GM19467 (cell line): ENCODE measurements at regions not wholly inside any gene's neighbourhood (a gene's known extent, or its start where the extent isn't known, plus 50 kb on each side); places are given as distances from the start of the nearest gene placed in this dataset.
"Not testable (repeated sequence)": the region's sequence is repeated elsewhere in the genome, so short reads cannot be mapped to it uniquely, and the experiment has no call there.

Source experiments
- ATAC-seq: cut with Tn5 transposase; IDR thresholded peaks from one replicate; pipeline ENCODE4 v1.9.1; 2021; ENCODE audit warnings: mild to moderate bottlenecking, moderate library complexity; ENCODE audit not compliant: unreplicated experiment

- no peak for ATAC-seq
Observed at GRCh38 chr9:110112792-110113191, 95.2 kb downstream of the C9orf152 start.

DNA sequence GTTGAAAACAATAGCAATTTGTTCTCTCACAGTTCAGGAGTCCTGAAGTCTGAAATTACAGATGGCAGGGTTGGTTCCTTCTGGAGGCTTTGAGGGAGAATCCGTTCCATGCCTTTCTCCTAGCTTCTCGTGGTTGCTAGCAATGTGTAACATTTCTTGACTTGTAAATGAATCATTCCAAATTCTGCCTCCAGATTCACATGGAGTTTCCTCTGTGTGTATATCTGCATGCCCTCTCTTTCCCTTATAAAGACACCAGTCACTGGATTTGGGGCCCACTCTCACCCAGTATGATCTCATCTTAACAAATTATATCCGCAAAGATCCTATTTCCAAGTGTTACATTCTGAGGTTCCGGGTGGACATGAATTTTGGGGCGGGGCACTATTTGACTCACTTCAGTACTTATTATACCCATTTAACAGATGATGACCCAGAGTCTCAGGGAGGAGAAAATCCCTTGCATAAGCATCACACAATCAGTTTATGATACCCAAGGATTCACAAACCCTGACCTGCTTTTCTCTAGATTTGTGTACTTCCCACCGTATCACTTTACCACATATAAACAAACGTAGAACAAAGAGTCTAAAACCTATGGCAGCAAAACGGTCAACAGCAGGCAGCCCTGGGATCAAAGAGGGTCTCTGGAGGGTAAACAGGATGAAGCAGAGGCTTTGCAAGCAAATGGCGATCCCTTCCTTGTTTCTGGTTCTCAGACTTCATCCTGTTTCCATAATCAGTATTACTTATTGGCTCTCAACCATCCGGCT lies 93.7 kb downstream of the C9orf152 start:
- ATAC-seq: no peak

- ATAC-seq: no peak
Observed at GRCh38 chr9:110114859-110115201, 93.1 kb downstream of the C9orf152 start.

DNA sequence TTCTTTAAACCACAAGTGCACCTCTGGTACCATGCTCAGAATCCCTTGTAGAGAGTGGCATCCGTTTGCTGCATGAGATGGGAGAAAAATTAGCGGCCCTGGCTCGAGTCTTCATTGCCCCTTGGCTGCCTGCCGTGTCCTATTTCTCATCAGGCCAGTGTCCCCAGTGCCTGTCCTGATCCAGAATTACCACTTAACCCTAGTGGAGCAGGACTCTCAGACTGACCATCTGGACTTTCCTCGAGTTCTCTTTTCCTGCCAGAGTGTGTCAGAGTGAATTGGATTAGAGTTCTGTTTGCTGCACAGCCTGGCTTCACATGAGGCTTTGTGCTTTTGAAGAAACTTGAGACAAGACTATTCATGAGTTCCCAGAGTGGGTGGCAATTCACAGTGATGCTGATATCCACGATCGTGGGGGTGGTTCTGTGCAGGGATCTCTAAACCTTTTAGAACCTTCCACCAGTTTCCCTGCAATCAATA lies 92.6 kb downstream of the C9orf152 start:
- ATAC-seq: no peak

- ATAC-seq: no peak
Observed at GRCh38 chr9:110115826-110116542, 92.0 kb downstream of the C9orf152 start.

GRCh38 chr9:110116543-110116885 lies 91.4 kb downstream of the C9orf152 start:
- ATAC-seq: no peak

- ATAC-seq: no peak
Observed at GRCh38 chr9:110121170-110121569, 86.8 kb downstream of the C9orf152 start.

- ATAC-seq: no peak
Observed at GRCh38 chr9:110123341-110124095, 84.4 kb downstream of the C9orf152 start.

GRCh38 chr9:110124439-110124838 lies 83.5 kb downstream of the C9orf152 start:
- no peak for ATAC-seq

- ATAC-seq: no peak
Observed at GRCh38 chr9:110125207-110125751, 82.7 kb downstream of the C9orf152 start.

GRCh38 chr9:110125763-110126351 lies 82.1 kb downstream of the C9orf152 start:
- ATAC-seq: no peak

DNA sequence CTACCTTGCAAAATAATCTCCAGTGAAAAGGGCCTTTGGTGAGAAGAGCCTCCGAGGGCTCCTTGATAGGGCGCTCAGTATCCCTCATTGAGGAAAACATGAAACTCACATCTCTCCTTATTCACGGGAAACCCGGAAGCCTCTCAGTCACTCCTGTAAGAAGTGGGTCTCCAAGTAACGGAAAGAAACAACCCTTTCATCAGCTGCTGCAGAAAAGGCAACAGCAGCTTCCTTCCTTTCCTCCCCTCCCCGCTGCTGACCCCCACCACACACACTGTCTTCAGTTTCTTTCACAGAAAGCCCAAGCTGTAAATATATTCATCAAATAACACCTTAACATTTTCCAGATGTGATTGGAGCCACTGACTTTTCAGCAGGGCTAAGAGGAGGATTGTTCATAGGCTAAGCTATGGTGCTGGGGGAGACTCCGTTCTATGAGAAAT lies 81.4 kb downstream of the C9orf152 start:
- no peak for ATAC-seq

DNA sequence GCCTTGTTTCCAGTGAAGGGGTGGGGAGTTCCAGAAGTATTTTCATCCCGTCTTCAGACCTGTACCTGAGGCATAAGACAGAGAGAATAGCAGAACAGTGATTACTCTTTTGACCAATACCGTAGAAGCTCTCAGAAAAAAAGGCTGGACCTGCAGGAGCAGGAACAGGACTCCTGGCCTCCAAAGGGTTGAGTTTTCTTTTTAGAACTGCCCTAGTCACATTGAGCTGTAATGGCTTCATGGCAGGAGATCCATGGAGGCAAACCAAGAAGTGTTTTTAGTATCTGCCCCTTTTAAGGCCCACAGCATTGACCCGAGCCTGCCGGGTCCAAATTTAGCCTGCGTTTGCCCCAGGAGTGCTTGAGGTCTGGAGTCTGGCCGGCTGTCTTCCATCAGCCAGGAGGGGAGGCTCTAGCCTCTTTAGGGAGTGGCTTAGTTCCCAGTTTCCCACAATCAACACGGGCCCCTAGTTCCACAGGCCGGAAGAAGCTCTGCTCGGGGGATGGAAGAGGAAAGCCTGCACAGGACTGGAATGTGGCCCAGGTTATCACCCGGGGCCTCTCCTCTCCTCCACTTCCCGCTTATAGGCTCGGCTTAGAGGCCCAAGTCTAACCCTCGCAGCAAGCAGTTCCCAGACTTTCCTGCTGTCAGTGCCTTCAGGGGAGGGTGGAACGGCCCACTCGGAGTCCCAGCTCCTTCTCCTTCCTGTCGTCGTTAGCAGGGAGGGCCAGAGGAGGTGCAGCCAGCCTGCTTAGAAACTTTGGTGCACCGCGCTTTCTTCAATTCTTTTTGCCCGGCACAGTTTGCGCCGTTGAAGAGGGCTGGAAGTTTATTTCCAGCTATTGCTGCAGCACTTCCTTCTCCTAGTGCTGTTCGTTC lies 80.7 kb downstream of the C9orf152 start:
- ATAC-seq: no peak

DNA sequence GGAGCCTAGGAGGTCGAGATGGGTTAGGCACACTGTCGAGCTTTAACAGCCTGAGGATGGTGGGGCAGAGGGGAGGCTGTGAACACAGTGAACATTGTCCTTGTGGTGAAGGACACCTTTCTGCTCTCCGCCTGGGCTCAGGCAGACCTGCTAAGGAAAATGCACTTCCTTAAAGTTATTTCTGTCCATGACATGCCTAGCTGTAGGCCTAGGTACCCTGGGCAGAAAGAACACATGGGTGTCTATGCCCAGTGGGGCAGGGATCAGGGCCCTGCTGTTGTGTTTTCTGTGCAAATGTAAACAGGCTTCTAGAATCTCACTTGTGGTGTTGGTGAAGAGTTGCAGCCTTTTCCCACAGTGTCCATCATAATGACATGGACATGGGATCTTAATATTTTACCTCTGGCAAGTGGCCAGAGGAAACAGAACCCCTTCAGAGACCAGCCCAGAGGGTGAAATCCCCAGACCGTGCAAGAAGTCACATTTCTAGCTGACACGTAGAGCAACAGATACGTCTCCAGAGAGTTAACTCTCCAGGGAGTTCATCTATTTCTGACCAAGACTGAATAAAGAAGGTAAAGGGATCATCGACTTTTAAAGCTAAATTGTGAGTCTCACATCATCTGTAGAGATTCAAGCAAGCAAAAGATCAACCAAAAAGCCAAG lies 79.2 kb downstream of the C9orf152 start:
- ATAC-seq: peak; percentile 71

DNA sequence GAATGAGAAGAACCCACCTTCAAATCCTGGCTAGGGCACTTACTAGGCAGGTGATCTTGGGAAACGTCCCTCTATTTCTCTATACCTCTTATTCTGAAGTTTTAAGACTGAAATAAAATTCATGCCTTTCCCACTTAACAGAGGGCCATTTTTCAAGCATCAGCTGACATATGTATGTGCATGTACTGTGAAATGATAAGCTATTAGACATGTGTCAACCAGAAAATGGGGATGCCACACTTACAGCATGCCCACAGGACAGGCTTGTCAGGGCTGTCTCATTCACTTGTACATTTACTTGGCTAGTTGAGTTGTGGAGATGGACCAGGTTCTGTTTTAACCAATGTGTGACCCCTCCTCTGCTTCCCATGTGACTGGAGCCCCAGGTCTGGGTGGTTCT lies 78.5 kb downstream of the C9orf152 start:
- ATAC-seq: no peak

- no peak for ATAC-seq
Observed at GRCh38 chr9:110130211-110130610, 77.7 kb downstream of the C9orf152 start.

DNA sequence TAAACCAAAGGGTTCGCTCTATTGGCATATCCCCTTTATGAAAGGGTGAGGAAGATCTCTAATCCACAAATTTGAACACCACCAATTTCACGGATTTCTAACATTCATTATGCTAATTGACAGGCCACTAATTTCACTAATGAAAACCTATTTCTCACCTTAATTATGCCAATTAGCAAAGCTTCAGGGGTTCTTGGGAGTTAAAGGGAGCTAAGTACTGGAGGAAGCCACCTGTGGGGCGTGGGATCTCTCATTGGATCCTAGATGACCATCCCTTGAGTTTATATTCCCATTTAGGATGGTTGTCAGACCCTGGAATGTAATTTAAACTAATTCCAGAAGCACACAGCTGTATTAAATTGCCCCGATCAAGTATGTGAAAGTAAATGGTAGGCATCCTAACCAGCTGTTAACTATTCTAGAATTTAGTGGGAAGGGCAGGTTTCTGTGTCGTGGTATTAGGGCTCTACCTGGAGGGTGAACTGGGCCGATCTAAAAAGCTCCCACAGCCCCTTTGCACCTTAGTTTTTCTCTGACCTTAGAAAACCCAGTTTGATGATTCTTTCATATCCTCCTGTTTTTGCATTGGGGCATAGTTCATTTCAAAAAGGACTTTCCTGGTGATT lies 77.1 kb downstream of the C9orf152 start:
- no peak for ATAC-seq

DNA sequence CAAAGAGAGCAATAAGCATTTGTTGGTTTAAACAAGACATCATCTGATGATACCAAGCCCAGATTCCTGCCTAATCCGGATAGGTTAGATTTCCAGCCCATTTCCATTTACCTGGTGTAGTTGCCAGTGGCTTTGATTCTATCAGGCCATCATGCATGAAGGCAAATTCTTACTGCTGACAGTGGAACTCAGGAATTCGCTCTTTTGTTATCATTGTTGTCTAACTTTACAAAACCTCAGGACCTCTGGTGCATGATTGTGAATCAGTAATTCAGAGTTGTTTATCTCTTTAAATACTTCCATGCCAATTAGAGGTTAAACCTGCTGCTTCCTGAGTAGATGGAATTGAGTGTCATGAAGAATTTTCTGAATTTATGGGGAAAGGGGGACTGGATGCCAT lies 76.5 kb downstream of the C9orf152 start:
- ATAC-seq: no peak

DNA sequence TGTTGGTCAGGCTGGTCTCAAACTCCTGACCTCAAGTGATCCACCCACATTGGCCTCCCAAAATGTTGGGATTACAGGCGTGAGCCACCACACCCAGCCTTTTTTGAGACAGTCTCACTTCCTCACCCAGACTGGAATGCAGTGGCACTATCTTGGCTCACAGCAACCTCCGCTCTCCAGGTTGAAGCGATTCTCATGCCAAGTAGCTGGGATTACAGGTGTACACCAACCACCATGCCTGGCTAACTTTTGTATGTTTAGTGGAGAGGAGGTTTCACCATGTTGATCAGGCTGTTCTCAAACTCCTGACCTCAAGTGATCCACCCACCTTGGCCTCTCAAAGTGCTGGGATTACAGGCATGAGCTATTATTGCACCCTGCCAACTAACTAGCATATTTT lies 75.4 kb downstream of the C9orf152 start:
- not testable (repeated sequence) for ATAC-seq
